ENCODE measurements at regions not wholly inside any gene's neighbourhood (a gene's known extent, or its start where the extent isn't known, plus 50 kb on each side); places are given as distances from the start of the nearest gene placed in this dataset.

DNA sequence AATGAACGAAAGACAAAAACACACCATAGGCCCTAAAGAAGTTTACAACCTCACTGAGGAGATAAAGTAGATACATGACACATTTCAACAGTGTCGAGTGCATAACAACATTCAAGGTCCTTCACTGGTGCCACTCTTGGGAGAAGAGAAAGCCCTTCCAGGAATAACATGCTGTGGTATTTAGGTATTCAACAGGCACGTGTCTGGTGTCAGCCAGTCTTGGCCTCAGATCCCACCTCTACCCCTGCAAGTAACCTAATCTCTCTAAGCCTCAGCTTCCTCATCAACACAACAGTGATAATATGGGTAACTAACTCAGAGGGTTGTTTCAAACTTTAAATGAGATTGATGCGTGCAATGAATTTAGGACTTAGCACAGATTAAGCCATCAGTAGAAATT is 235.0 kb upstream of the ZC3H12C start:
- no peak for DNase-seq

DNA sequence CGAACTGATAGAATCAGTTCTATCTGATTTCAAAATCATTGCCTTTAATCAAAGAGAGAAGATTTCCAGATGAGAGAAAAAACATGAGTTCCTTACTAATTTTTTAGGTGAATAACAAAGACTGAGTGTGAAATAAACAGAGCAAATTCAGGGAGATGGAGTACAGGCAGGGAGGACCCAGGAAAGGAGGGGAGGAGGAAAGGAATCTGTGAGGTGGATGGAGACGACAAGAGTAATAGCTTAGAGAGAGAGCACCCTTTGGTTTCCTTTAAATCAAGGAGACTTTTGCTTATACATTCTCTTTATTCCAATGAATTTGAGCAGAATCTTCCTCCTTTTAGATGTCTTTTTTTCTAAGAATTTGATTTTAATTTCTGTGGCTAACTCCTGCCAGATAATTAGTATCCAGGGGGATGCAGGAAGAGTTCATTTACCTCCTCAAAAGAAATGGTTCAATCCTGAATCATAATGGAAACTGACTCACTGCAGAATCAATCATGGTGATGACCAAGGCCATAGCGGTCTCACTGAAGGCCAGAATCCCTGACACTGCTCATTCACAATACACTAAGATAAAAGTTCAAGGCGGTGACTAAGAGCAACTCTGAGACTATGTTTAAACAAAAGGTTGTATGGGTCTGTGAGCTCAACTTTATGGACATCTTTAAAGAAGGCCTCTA is 234.0 kb upstream of the ZC3H12C start:
- DNase-seq, result no peak

DNA sequence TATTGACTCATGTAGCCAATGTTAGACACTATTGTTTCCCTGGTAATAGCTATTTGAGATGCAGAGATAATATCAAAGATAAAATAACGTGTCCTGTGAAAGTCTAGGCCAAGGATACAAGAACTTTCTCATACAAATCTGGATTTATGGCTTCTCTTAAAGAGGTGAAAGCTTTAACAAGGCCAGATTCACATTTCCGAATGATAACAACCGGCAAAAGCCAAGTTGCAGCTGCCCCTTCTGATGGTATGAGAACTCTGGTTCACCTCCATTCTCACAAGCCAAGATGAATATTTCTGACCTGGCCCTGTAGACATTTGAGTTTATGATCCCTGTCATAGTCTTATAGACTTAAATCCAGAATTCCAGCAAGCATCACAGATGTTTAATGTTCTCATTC is 230.4 kb upstream of the ZC3H12C start:
- DNase-seq, result no peak

DNA sequence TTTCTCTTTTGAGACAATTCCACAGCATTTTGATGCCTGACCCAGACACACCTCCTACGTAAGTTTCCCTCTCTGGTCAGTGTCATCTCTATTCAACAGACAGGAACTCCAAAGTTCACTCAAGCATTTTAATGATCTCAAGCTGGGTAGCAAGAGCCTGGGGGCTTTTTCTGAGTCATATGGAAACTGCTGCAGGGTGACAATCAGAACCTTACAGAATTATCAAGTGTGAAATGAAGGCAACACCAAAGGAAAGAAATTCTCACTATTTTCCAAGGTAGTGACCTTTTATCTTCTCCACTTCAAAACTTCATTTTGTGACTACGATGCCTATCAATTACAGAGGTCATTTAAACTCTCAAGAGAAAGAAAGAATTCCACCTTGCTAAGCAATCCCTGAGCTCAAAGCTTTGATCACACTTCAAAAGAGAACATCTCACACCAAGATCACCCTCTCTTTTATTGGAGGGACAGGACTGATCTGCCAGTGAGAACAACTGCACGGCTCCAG is 229.0 kb upstream of the ZC3H12C start:
- no peak for DNase-seq

DNA sequence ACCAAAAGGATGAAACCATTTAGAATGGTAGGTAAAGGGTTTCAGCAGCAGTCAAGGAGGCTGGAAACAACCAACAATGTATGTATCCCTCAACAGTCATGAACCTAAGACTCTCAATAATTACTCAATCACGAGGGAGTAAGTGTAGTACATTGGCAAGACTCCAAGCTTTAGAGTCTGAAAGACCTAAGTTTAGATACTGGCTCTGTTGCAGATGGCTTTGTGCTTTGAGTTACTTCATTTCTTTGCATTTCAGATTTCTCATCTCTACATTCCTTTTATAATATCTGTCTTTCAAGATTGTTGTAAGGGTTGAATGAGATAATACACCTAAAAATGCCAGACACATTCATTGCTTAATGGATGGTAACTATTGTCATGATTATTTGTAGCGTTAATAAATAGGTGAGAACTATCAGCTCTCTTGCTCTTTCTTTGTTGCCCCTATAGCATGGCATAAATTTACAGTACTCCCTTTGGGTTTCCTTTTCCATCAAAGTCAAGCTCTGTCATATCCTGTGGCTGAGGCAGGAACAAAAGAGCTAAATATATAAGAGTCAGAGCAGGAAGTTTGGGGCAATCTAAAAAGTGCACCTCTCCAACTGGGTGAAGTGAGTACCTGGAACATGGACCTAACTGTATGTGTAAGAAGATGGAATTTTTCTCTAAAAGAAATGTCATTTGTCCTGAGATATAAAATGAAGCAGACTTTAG is 228.2 kb upstream of the ZC3H12C start:
- DNase-seq, result no peak

DNA sequence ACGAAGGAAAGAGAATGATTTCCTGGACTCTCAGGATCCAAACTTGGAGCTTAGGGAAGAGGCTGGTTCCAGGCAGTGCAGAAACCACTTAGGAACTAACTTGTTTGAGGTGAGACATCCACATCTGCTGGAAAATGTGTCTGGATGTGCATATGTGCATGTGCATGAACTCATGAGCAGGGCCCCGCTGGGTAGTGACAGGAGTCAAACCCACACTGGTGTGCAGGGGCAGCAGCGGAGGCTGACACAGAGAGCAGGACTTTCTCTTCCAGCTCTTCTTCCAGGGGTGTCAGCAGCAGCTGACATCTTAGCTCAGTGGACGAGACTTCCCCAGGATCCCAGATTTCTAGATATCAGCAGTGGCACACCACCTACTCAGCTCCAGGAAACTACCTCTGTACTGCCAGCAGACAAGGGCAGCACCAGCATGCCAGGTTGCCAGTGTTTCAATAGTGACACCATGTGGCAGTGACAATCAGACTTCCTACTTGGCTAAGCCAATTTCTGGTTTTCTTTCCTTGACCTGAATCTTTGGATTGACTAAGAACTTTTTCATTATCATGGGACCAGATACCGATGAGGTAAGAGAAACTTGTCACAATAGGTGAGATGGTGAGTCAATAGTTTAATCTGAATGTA is 227.5 kb upstream of the ZC3H12C start:
- peak in 16 of 51 donors; percentile 1 to 42 (median 11) for DNase-seq

DNA sequence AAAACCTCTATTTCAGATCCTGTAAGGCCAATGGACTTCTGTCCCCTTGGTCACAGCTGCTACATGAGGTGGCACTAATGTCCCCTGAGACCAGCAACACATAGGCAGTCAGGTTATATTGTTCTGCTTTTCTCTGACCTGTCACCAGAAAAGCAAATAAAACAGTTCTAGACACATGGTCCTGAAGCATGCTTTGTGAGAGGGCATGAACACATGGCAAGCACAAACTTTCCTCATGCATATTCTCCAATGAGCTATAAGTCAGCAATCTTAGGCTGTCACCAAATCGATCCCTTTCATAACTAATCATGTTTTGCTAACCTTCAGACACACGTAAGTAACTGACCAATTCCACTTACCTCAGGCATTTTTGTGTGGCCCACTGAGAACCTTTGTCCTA is 225.4 kb upstream of the ZC3H12C start:
- no peak for DNase-seq

DNA sequence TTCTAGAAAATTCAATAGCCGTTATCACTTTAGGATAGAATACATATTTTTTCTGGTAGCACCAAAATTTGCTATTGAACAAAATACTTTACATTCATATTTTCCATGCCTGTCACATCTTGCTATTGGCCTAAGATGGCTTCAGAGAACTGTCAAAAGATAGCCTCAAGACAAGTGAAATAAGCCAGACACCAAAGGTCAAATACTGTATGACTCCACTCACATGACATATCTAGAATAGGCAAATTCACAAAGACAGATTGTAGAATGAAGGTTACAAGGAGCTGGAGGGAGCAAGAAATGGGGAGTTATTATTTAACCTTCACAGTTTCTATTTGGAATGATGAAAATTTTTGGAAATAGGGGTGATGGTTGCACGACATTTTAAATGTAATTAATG is 223.7 kb upstream of the ZC3H12C start:
- DNase-seq, result no peak

DNA sequence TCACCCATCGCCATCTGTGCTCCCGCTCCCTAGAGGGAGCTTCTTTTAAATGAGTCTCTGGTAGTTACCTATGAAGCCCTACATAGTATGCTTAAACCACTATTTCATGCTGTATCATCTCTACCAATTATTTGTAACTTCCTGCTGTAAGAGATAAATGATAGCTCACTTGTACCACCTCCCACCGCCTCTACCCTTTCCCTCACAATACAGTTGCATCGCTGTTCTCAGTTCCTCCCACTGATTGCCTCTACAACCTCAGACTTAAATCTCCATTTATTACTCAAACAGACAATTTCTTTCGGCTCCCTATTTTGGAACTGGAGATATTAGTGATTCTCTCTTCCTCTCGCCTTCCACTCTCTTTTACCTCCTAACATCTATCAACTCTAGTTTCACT is 222.9 kb upstream of the ZC3H12C start:
- no peak for DNase-seq

DNA sequence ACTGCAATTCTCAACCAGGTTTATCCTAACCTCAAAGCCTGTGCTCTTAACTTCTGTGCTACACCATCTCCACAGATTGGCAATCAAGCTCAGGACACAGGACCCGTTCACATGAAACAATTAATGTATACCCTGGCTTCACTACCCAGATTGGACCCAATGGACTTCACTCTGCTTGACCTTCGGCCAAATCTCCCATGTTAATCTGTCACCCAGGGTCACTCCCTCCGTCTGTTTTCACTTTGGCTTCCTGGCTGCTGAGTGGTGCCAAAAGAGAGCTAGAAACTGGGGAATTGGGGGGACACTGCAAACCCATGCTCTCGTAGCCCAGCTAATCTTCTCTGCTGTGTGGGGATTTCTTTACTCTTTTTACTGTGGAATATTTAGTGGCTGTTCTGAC is 216.1 kb upstream of the ZC3H12C start:
- no peak for DNase-seq

DNA sequence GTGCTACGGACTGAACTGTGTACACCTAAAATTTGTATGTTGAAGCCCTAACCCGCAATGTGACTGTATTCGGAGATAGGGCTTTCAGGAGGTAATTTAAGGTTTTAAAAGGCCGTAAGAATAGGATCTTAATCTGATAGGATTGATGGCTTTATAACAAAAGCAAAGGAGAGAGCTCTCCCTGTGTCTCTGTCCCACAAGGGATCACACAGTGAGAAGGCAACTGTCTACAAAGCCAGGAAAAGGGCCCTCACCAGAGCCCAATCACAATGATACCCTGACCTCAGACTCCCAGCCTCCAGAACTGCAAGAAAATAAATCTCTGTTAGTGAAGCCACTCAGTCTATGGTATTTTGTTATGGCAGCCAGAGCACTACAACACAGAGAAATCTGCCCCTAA is 208.7 kb upstream of the ZC3H12C start:
- DNase-seq, result no peak

DNA sequence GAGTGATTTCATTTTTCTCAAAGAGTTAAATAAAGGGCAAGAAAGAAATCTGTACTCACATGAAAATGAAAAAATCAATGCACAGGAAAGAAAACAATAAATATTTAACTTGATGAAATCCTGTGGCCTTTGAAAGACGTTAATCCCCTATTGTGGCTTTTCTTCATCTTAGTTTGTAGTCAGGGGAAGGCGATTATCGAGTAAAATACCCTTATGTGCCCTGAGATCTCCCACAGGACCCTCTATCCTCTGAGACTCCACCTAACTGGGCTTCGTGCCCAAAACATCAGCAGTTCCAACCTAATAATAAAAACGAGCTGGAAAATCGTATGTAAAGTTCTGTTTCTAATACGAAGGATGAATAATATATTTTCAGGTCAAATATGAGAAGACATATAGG is 208.2 kb upstream of the ZC3H12C start:
- DNase-seq, result no peak

DNA sequence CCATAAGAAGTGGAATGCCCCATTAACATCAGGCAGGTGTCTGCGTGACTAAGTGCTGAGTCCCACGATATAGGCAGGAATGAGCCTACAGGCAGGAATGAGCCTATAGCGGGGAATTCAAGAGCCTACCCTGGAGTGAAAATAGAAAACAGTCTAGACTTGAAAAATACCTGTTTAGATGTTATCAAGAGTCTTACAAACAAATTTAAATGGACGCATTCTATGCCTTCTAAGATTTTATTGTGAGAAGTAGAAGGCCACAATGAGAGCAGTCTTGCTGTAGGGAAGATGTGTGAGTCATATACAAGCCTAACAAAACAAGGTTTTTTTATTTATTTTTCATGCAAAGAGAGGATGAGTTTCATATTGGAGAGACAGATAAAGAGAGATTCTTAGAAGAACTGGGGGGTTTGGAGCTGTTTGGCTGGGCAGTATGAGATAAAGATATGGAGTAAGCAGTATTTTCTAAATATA is 200.8 kb upstream of the ZC3H12C start:
- DNase-seq, result no peak

DNA sequence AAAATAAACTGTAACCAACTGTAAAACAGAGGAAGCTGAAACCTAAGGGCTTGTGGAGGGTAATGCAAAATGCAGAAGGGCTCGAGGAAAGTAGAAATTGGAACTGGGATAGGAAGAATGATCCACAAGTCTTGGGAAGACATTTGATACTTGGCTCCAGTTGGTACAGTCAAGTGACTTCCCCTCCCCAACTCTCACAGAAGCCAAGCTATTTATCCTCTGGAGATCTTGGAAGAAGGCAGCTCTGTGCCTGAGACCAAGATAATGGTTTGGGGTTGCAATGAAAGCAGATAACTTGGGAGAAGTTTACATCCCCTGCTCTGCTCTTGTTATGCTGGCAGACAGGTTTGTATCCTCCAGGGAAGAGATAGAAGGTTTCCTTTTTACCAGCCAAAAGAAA is 198.9 kb upstream of the ZC3H12C start:
- DNase-seq, result no peak

DNA sequence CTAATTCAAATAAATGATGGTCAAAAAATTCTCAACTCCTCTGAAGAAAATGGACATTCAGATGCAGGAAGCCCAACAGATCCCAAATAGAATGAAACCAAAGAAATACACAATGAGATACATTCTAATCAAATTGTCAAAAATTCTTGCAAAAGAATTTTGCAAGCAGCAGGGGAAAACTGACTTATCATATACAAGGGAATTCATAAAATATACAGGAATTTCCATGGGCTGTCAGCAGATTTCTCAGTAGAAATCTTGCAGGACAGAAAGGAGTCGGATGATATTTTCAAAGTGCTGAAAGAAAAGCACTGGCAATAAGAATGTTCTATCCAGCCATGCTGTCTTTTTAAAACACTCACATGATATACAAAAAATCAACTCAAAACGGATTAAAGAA is 194.6 kb upstream of the ZC3H12C start:
- no peak for DNase-seq

DNA sequence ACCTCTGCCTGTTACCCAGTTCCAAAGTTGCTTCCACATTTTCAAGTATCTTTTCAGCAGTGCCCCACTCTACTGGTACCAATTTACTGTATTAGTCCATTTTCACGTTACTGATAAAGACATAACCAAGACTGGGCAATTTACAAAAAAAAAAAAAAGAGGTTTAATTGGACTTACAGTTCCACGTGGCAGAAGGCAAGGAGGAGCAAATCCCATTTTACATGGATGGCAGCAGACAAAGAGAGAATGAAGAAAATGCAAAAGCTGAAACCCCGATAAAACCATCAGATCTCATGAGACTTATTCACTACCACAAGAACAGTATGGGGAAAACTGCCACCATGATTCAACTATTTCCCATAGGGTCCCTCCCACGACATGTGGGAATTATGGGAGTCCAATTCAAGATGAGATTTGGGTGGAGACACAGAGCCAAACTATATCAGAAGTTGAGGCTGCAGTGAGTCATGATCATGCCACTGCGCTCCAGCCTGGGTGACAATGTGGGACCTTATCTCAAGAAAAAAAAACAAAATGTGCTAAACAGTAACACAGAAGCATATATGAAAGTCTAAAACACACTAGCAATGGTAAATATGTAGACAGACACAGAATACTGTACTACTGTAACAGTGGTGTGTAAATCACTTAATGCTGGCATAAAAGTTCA is 190.3 kb upstream of the ZC3H12C start:
- no peak for DNase-seq

DNA sequence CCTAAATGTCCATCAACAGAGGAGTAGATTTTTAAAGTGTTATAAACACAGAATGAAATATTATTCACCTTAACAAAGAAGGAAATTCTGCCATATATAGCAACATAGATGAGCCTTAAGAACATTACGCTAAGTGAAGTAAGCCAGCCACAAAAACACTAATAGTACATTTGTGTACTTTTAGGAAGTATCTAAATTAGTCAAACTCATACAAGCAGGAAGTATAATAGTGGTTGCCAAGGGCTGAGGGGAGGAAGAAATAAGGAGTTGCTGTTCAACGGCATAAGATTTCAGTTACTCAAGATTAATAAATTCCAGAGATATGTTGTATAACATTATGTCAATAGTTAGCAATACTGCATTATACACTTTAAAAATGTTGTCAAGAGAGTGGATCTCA is 181.7 kb upstream of the ZC3H12C start:
- no peak for DNase-seq

DNA sequence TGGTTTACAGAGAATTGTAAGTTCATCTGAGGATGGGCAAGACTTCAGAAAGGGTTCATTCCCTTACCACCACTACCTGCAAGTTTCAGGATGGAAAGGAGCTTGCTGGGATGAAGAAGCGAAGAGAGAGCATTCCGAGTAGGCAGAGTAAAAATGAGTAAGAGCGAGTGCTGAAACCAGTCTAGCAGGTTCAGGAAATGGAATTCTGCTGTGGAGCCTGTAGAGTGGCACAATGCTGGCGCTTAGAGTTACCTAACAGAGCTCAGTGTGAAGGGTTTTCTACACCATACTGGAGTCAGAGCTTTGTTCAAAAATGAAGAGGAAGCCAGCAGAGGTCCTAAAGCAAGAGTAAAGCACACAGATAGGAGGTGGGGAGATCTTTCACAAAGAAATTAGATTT is 179.2 kb upstream of the ZC3H12C start:
- no peak for DNase-seq

DNA sequence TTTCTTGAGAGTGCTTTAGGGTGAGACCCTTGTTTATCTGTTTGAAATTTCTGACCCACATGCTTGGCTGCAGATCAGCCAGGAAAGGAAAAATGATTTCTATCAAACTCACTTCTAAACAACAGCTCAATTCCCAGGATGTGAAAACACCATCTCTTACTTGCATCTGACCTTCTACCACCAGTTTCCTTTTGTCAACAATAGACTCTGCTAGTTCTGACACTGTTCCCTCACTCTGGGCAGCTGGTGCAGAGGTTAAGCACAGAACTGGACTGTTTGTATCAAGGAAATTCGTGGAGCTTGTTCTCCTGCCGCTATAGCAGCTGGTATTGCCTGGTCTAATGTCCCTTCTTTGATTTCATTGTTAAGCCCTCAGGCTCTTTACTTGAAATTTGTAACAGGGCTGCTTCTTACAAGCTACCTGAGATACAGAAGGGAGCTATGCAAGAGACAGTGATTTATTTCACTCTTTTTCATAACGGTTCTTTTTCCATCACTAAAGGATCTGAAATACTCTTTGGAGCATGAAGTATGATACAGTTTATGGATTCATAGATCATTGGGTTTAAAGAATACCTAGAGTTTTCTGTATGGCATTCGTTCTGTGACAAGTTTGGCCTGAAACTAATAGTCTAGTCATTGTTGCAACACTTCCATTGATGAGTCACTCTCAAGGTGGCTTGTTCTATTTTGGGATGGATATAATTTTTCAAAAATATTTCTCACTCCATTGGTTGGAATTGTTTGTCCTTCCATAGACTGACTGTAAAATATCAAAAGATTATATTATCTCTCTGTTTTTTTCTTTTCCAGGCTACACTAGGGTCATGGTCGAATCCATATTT is 178.2 kb upstream of the ZC3H12C start:
- DNase-seq, result no peak

DNA sequence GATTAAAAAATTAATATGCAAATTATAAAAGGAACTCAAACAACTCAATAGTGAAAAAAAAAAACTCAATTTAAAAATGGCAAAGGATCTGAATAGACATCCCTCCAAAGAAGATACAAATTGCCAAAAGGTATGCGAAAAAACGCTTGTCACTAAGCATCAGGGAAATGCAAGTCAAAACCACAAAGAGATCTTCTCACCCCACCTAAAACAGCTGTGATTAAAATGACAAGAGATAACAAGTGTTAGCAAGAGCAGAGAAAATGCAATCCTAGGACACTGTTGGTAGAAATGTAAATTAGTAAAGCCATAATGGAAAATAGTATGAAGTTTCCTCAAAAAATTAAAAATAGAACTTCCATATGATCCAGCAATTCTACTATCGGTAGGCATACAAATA is 166.3 kb upstream of the ZC3H12C start:
- no peak for DNase-seq

DNA sequence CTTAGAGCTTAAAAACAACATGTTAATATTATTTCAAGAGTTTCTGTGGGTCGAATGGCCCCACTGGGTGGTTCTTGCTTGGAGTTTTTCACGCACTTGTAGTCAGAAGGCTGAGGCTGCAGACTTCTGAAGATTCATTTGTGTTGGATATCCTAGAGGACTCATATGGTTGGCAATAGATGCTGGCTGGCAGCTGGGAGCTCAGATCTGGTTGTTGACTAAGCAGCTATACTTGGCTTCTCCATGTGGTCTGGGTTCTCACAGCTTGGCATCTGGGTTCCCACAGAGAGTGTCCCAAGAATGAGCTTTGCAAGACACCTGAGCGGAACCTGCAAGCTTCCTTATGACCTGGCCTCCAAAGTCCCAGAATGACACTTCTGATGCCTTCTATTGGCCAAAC is 163.9 kb upstream of the ZC3H12C start:
- DNase-seq, result peak in 1 of 51 donors; percentile 3
